ENCODE measurements at regions not wholly inside any gene's neighbourhood (a gene's known extent, or its start where the extent isn't known, plus 50 kb on each side); places are given as distances from the start of the nearest gene placed in this dataset.
"Not testable (repeated sequence)": the region's sequence is repeated elsewhere in the genome, so short reads cannot be mapped to it uniquely, and the experiment has no call there.

- no peak for DNase-seq
These were observed 126.3 kb upstream of the TNRC6C start for GRCh38 chr17:77832180-77832560.

- no peak for DNase-seq
These were observed 124.7 kb upstream of the TNRC6C start for GRCh38 chr17:77833769-77834168.

GRCh38 chr17:77834170-77835115 is 124.1 kb upstream of the TNRC6C start:
- DNase-seq, result peak; percentile 67

- DNase-seq, result peak; percentile 79
These were observed 121.9 kb upstream of the TNRC6C start for GRCh38 chr17:77836557-77837041.

- not testable (repeated sequence) for DNase-seq
These were observed 121.4 kb upstream of the TNRC6C start for GRCh38 chr17:77837072-77837471.

- DNase-seq, result no peak
These were observed 120.6 kb upstream of the TNRC6C start for GRCh38 chr17:77837917-77838316.

- DNase-seq, result no peak
These were observed 119.5 kb upstream of the TNRC6C start for GRCh38 chr17:77838748-77839697.

GRCh38 chr17:77839698-77840512 is 118.6 kb upstream of the TNRC6C start:
- no peak for DNase-seq

GRCh38 chr17:77840513-77841165 is 117.9 kb upstream of the TNRC6C start:
- DNase-seq, result no peak

- DNase-seq, result no peak
These were observed 116.6 kb upstream of the TNRC6C start for GRCh38 chr17:77841742-77842527.

- DNase-seq, result peak; percentile 14
These were observed 115.9 kb upstream of the TNRC6C start for GRCh38 chr17:77842528-77843147.

GRCh38 chr17:77843255-77843895 is 115.1 kb upstream of the TNRC6C start:
- DNase-seq, result peak; percentile 91

- no peak for DNase-seq
These were observed 114.6 kb upstream of the TNRC6C start for GRCh38 chr17:77843896-77844295.

GRCh38 chr17:77844681-77845080 is 113.8 kb upstream of the TNRC6C start:
- no peak for DNase-seq

GRCh38 chr17:77845541-77846225 is 112.8 kb upstream of the TNRC6C start:
- DNase-seq, result no peak

GRCh38 chr17:77846531-77847085 is 111.9 kb upstream of the TNRC6C start:
- DNase-seq, result no peak

- no peak for DNase-seq
These were observed 111.0 kb upstream of the TNRC6C start for GRCh38 chr17:77847221-77848085.

- DNase-seq, result no peak
These were observed 110.2 kb upstream of the TNRC6C start for GRCh38 chr17:77848257-77848656.
